K562 (cell line): ENCODE measurements at regions not wholly inside any gene's neighbourhood (a gene's known extent, or its start where the extent isn't known, plus 50 kb on each side); places are given as distances from the start of the nearest gene placed in this dataset.
"Not testable (repeated sequence)": the region's sequence is repeated elsewhere in the genome, so short reads cannot be mapped to it uniquely, and the experiment has no call there.

ENCODE experiments used
- ATAC-seq: fragments of 200-7000 bp; cut with Tn5 transposase; 3 replicates; pipeline ENCODE4 v1.9.1; 2020; ENCODE audit warnings: moderate library complexity
- BruUV-seq: library from RNA; stranded (reverse); fragments of 400-500 nt; replicated peaks from 2 replicates; lab custom pipeline; 2021; lab: Mats Ljungman, UMichigan
- CTCF ChIA-PET: fragments of 300-600 bp; formaldehyde crosslinking; extraction: SDS; loops from one replicate; lab custom pipeline; 2021; ENCODE audit warnings: low intra/inter-chr PET ratio; lab: Yijun Ruan, JAX
- POLR2A ChIA-PET: fragments of 300-600, 350-650 bp; sonication (Branson Sonifier 250); formaldehyde crosslinking; extraction: SDS; loops from one replicate; lab custom pipeline; 2021; ENCODE audit warnings: antibody characterized with exemption, inconsistent platforms; lab: Yijun Ruan, JAX
- DNase-seq, 4 experiments: peaks; one replicate each; pipeline versions ENCODE4 v3.0.0 to v3.0.0-alpha.2; 2011 to 2018; ENCODE audit warnings: low spot score in 3 of 4, mixed read lengths in 3 of 4; ENCODE audit errors: extremely low read depth in 1 of 4
- FAIRE-seq: peaks from 2 replicates; lab custom pipeline; 2011; peaks lifted over from hg19 to GRCh38; lab: Jason Lieb, UNC
- H2AFZ ChIP-seq: 2 replicates; pipeline ENCODE4 v1.6.0; 2011; ENCODE audit warnings: low read depth, low read length, control low read depth, inconsistent platforms
- H3K27ac ChIP-seq: fragments of 200-600 bp; 3 replicates; pipeline ENCODE4 v1.8.0; 2011; ENCODE audit warnings: low read depth, mild to moderate bottlenecking, control low read depth, inconsistent platforms, low read length, moderate library complexity, mixed read lengths; ENCODE audit errors: extremely low read depth
- H3K27me3 ChIP-seq, 2 experiments: fragments of 300-600 bp in 1 of 2; 2 replicates in 1 of 2; 3 replicates in 1 of 2; pipeline versions ENCODE4 v1.6.0 to v1.8.0; 2011; ENCODE audit warnings: inconsistent platforms in 2 of 2, low read length in 2 of 2, mild to moderate bottlenecking in 1 of 2, mixed read lengths in 1 of 2, moderate library complexity in 1 of 2; ENCODE audit not compliant: control insufficient read depth in 2 of 2, insufficient read depth in 2 of 2
- H3K36me3 ChIP-seq: fragments of 300-600 bp; 3 replicates; pipeline ENCODE4 v1.8.0; 2011; ENCODE audit warnings: mild to moderate bottlenecking, low read length, inconsistent platforms; ENCODE audit not compliant: control insufficient read depth, insufficient read depth
- H3K4me1 ChIP-seq, 2 experiments: fragments of 200-600 bp in 1 of 2; replicated peaks in 1 of 2; 2 replicates in 1 of 2; 3 replicates in 1 of 2; pipeline versions ENCODE4 v1.5.1 to v1.8.0; 2011; ENCODE audit warnings: inconsistent platforms in 2 of 2, low read length in 2 of 2, mild to moderate bottlenecking in 1 of 2, mixed read lengths in 1 of 2, moderate library complexity in 1 of 2; ENCODE audit not compliant: control insufficient read depth in 2 of 2, insufficient read depth in 2 of 2
- H3K4me2 ChIP-seq: 2 replicates; pipeline ENCODE4 v1.6.1; 2011; ENCODE audit warnings: low read length, control low read depth, inconsistent platforms, mixed read lengths; ENCODE audit not compliant: insufficient read depth
- H3K4me3 ChIP-seq: fragments of 200-600 bp; sonication (generic), shearing (Covaris generic); 2 replicates; pipeline ENCODE4 v1.5.1; 2016; ENCODE audit warnings: control low read depth, inconsistent platforms
- H3K79me2 ChIP-seq: fragments of 200-600 bp; 3 replicates; pipeline ENCODE4 v1.8.0; 2011; ENCODE audit warnings: low read length, inconsistent platforms; ENCODE audit not compliant: control insufficient read depth, insufficient read depth
- H3K9ac ChIP-seq, 2 experiments: 2 replicates each; pipeline versions ENCODE4 v1.6.0 to v1.6.1; 2011; ENCODE audit warnings: low read depth in 2 of 2, low read length in 2 of 2, control low read depth in 1 of 2, inconsistent platforms in 1 of 2, mild to moderate bottlenecking in 1 of 2, mixed read lengths in 1 of 2; ENCODE audit not compliant: insufficient read depth in 1 of 2
- H3K9me1 ChIP-seq: one replicate; pipeline ENCODE4 v1.6.0; 2011; ENCODE audit warnings: inconsistent platforms, mild to moderate bottlenecking, low read length, moderate library complexity; ENCODE audit not compliant: control insufficient read depth, insufficient read depth
- H3K9me3 ChIP-seq: replicated peaks from 2 replicates; pipeline ENCODE4 v1.5.1; 2011; ENCODE audit warnings: low read depth, low read length, inconsistent platforms; ENCODE audit not compliant: control insufficient read depth, insufficient read depth
- H4K20me1 ChIP-seq: replicated peaks from 2 replicates; pipeline ENCODE4 v1.6.1; 2011; ENCODE audit warnings: low read length, inconsistent platforms, mixed read lengths; ENCODE audit not compliant: control insufficient read depth, insufficient read depth
- WGBS: fragments of 100-300 bp; shearing (Covaris generic); methylation state at CpG from one replicate; pipeline ENCODE4 v1.1.6; 2016; ENCODE audit warnings: low coverage, mixed read lengths; ENCODE audit not compliant: insufficient coverage; ENCODE audit errors: missing lambda C conversion rate; 5-methylcytosine and 5-hydroxymethylcytosine counted together
- in situ Hi-C: fragments of 300-500 bp; cut with MboI; formaldehyde crosslinking; loops from 4 replicates; pipeline ENCODE4 v1.15.0; 2018; ENCODE audit warnings: inconsistent platforms, mixed read lengths
- intact Hi-C: fragments of 100-400 bp; cut with micrococcal nuclease; formaldehyde crosslinking; loops from 2 replicates; pipeline ENCODE4 v1.14.2; 2022

DNA sequence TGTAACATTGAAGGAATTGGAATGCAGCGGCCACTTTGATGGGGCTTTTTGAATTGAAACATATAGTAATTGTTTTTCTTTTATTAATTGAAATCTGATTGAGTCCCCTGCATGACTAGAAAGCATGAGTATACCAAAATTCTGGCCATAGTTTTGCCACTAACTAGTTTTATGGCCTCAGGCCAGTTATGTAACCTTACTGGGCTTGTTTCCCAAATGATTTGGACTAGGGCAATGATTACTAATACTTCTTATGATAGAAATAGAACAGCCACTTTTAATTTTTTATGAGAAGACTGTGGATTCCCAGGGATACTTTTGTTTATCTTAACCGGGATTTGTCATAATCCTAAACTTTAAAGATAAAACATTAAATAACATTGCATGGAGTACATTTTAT is 106.9 kb upstream of the GOLGA6L4 start:
- BruUV-seq, FAIRE-seq, H3K36me3 ChIP-seq, H2AFZ ChIP-seq, H3K9me3 ChIP-seq, H3K27ac ChIP-seq, H3K4me1 ChIP-seq, intact Hi-C loops, ATAC-seq, H3K9me1 ChIP-seq, H4K20me1 ChIP-seq, H3K4me3 ChIP-seq, POLR2A ChIA-PET, CTCF ChIA-PET, DNase-seq, H3K27me3 ChIP-seq, H3K4me2 ChIP-seq, H3K9ac ChIP-seq, H3K79me2 ChIP-seq: not testable (repeated sequence)
- in situ Hi-C loops: loop anchor here (10.0 to 25.0 kb wide), 2 partner anchors 359 to 1914 kb away; no protein-coding TSS in a partner anchor
- WGBS: 0% methylated on average over 2 of the region's 2 CpGs

DNA sequence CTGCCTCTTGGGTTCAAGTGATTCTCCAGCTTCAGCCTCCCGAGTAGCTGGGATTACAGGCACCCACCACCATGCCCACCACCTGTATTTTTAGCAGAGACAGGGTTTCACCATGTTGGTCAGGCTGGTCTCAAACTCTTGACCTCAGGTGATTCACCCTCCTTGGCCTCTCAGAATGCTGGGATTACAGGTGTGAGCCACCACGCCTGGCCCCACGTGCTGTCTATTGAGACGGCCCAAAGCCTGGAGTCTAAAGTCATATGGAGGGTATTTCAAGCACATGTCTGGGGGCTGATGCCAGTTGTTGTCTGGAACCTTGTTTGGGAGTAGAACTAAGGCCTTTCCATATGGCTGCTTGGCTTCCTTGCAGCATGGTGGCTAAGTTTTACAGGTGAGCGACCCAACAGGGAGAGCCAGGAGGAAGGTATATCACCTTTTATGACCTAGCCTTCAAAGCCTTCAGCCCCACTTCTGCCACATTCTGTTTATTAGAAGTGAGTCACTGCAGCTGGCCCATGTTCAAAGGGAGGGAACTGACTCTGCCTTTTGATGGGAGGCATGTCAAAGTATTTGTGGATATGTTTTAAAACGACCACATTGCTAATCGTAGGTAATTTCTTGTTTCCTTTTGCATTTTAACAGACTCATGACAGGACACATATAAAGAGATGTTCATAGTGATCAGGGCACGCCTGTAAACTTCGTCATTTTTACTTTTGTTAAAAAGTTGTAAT is 105.3 kb upstream of the GOLGA6L4 start:
- POLR2A ChIA-PET: interaction anchor here (0.7 kb wide), 1 partner anchor 38 kb away, joined by 3 read pairs; no protein-coding TSS in a partner anchor

DNA sequence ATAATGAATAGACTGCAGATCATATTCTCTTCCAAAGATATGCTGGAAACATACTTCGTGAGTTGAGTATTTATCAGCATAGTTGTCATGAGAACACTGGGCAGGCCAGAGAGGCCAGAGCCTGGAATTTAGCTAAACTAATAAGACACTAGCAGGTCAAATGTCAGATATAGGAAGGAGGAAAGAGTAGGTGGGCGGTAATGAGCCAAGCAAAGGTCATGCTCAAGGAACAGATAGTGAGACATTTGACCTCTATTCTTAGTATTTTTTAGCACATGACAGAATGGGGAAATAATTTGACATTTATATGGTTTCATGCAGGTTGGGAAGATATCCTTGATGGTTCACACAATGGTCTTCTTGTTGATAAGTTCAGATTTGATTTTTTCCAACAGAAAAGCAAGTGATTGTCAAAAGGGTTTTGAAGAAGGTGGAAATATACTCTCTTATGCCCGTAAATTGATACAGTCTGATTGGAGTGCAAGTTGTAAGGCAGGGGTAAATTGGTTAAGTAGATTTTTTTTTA is 99.6 kb upstream of the GOLGA6L4 start:
- H3K9ac ChIP-seq, BruUV-seq, H3K27ac ChIP-seq, H3K4me3 ChIP-seq, H3K79me2 ChIP-seq, H4K20me1 ChIP-seq, POLR2A ChIA-PET, H3K27me3 ChIP-seq, H3K36me3 ChIP-seq, H3K9me3 ChIP-seq, CTCF ChIA-PET, intact Hi-C loops, H3K4me1 ChIP-seq, H2AFZ ChIP-seq, H3K4me2 ChIP-seq, H3K9me1 ChIP-seq, DNase-seq, ATAC-seq: not testable (repeated sequence)
- peak; percentile 42 for FAIRE-seq
- in situ Hi-C loops: loop anchor here (25.0 kb wide), 1 partner anchor 351 kb away; no protein-coding TSS in a partner anchor
- 17% methylated on average over 1 of the region's 3 CpGs for WGBS

More for the DNA sequence above, 105.3 kb upstream of the GOLGA6L4 start:
- in situ Hi-C loops: loop anchor here (25.0 kb wide), 1 partner anchor 357 kb away; no protein-coding TSS in a partner anchor
- H3K9me3 ChIP-seq, H3K9me1 ChIP-seq, DNase-seq, H3K4me3 ChIP-seq, CTCF ChIA-PET, H3K27ac ChIP-seq, H3K36me3 ChIP-seq, BruUV-seq, H3K79me2 ChIP-seq, H3K4me2 ChIP-seq, intact Hi-C loops, H3K27me3 ChIP-seq, H2AFZ ChIP-seq, H3K9ac ChIP-seq, H4K20me1 ChIP-seq, H3K4me1 ChIP-seq: not testable (repeated sequence)
- ATAC-seq (peak; percentile 62; the same call in 2 of the 3 replicates), FAIRE-seq (peak; percentile 92)
- WGBS: 4% methylated on average over 9 of the region's 9 CpGs
